ENCODE measurements at regions not wholly inside any gene's neighbourhood (a gene's known extent, or its start where the extent isn't known, plus 50 kb on each side); places are given as distances from the start of the nearest gene placed in this dataset. TPM values are rescaled to one million over a fixed set of nuclear protein-coding genes. Genes with fewer than 3 reads are reported as not detected.

- no peak for DNase-seq (ENCODE audit: low spot score)
These were observed 88.3 kb upstream of the CCDC68 start for GRCh38 chr18:55047546-55047945.

GRCh38 chr18:55041366-55041765, 82.1 kb upstream of the CCDC68 start:
- no peak for DNase-seq (ENCODE audit: low spot score)

GRCh38 chr18:55038162-55038561, 78.9 kb upstream of the CCDC68 start:
- no peak for DNase-seq (ENCODE audit: low spot score)

- DNase-seq (ENCODE audit: low spot score) = no peak
These were observed 75.5 kb upstream of the CCDC68 start for GRCh38 chr18:55034742-55035141.

GRCh38 chr18:55031979-55032378, 72.7 kb upstream of the CCDC68 start:
- DNase-seq (ENCODE audit: low spot score) = no peak

- no peak for DNase-seq (ENCODE audit: low spot score)
These were observed 72.3 kb upstream of the CCDC68 start for GRCh38 chr18:55031576-55031975.

GRCh38 chr18:55031164-55031563, 71.9 kb upstream of the CCDC68 start:
- peak; percentile 25 for DNase-seq (ENCODE audit: low spot score)

- no peak for DNase-seq (ENCODE audit: low spot score)
These were observed 65.3 kb upstream of the CCDC68 start for GRCh38 chr18:55024564-55024963.

- no peak for DNase-seq (ENCODE audit: low spot score)
These were observed 59.3 kb upstream of the CCDC68 start for GRCh38 chr18:55018602-55019001.

GRCh38 chr18:55014095-55014494, 54.8 kb upstream of the CCDC68 start:
- no peak for DNase-seq (ENCODE audit: low spot score)

- DNase-seq (ENCODE audit: low spot score) = no peak
These were observed 54.4 kb upstream of the CCDC68 start for GRCh38 chr18:55013685-55014084.

- no peak for DNase-seq (ENCODE audit: low spot score)
These were observed 53.8 kb upstream of the CCDC68 start for GRCh38 chr18:55013086-55013485.

GRCh38 chr18:55012008-55012407, 52.7 kb upstream of the CCDC68 start:
- DNase-seq (ENCODE audit: low spot score) = peak; percentile 48

Small RNA genes lying in the stretch of these regions (small RNA-seq; reads per million reads assigned to genes)
- gene RNA5SP459 = not detected
